ENCODE measurements at regions not wholly inside any gene's neighbourhood (a gene's known extent, or its start where the extent isn't known, plus 50 kb on each side); places are given as distances from the start of the nearest gene placed in this dataset.
"Not testable (repeated sequence)": the region's sequence is repeated elsewhere in the genome, so short reads cannot be mapped to it uniquely, and the experiment has no call there.

DNA sequence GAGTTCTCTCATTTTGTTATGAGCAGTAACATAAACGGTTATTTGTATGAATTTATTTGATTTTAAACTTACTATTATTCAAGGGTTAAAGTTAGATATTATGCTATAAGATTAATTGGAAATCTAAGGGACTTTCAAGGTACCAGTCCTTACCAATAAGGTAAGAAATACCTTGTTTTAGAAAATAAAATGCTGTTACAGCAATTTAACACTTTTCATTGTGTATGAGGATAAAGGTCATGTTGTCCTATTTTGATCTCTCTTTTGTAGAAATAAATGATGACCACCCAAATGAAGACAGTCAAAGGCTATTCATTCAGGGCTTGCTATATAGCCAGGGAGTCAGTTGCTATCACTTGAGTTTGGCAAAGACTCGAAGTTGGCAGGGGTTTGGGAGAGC is 1185.9 kb upstream of the GOT2 start:
- DNase-seq: no peak

DNA sequence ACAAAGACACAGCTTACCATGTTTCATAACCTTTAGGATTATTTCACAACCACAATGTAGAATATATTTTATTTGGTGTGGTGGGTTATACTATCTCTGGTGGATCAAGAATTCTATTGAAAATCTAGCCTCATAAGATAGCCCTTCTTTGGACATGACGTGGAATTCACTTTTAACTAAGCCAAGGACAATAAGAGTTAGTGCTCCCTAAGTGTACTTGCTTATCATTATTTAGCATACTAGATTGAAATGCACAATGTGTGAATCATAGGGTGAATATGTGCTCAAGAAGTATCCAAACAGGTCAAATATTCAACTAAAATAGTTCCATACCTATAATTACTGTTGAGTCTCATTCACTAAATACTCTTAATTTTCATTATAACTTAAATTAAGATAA is 1179.5 kb upstream of the GOT2 start:
- no peak for DNase-seq

DNA sequence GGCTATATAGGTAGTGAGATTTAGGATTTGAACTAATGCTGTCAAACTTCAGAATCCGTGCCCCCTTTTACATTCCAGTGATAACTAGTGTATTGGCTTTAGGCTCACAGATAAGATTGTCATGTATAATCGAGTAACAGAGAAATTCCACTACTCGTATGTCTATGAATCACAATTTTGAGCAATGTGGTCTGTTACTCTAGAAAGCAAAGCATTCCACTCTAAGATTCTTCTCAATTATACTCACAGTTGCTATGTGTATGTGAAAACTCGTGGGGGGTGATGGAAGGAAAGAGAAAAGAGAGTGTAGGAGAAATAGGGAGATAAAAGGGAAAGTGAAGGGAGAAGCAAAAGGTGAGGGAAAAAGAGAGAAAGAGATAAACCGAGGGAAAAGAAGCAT is 1175.1 kb upstream of the GOT2 start:
- no peak for DNase-seq

DNA sequence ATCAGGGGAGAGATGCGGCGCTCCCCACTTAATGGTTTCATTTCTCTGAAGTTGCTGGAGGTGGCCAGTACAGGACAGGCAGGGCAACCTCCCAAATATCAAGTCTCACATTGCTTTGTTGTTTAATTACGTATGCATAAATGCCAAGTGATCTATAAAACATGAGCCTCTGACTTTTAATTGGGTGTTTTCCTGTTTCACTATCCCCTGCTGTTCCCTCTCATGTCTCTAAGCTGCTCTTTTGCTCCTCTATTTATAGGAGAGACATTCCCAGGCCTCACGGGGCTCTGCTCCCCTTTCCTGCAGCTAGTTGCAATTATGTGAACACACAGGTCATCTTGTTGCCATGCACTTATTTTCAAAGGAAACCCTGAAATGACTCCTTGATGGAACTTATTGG is 1173.5 kb upstream of the GOT2 start:
- no peak for DNase-seq

DNA sequence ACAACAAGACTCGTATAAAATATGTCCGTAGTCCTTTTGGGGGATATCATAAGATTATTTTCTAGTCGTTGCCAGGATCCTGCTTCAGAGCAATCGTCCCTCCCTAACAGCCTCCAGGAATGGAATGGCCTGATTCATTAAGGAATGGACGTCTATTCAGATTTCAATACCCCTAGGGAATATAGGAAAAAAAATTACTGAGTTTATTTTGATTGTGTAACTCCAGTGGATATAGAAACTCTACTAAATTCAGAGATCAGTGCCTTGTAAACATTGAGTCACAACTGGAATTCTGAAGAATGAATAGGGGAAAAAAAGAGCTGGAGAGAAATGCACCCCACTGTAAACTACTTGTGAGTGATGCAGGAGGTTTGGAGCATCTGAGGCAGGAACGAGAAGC is 1171.5 kb upstream of the GOT2 start:
- no peak for DNase-seq

DNA sequence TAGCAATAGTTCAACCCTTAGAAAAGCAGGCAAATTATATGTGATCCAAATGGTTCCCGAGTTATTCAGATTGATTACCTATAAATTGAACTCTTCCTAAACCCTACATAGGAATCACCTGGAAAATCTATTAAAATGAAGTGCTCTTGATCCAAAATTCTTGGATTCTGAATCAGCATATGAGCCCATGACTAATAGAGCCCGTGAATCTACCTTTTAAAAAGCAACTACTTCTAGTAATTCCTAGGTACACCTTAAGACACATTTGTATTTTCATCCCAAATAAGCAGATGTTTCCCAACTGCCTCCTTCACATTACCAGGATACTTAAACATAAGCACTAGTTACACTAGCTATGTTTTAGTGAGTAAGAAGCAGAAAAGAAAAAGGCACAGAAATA is 1171.0 kb upstream of the GOT2 start:
- no peak for DNase-seq

DNA sequence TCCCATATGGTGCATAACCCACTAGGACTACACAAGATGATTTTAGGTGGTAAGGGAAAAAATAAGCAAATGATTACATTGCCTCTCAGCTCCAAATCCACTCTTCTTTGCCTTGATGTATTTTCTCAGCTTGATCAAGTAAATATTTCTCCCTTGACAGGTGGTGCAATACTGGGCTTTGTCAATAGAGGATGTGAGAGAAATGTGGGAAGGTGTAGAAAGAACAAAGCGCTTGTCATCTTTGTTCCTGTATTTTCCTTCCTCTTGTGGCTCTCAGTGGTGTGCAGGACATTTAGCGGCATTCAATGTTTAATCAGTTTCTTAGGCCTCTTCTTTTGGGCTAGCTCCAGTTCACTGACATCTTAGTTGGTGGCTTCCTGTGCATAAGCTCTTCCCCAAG is 1165.8 kb upstream of the GOT2 start:
- DNase-seq: no peak

DNA sequence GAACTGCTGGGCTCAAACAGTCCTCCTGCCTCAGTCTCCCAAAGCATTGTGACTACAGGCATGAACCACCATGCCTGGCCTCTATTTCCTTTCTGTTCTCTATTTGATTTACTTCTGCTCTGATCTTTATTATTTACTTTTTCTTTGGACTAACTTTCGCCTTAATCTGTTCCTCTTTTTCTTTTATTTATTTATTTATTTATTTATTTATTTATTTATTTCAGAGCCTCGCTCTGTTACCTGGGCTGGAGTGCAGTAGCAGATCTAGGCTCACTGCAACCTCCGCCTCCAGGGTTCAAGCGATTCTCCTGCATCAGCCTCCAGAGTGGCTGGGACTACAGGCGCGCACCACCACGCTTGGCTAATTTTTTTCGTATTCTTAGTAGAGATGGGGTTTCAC is 1158.3 kb upstream of the GOT2 start:
- DNase-seq: no peak

DNA sequence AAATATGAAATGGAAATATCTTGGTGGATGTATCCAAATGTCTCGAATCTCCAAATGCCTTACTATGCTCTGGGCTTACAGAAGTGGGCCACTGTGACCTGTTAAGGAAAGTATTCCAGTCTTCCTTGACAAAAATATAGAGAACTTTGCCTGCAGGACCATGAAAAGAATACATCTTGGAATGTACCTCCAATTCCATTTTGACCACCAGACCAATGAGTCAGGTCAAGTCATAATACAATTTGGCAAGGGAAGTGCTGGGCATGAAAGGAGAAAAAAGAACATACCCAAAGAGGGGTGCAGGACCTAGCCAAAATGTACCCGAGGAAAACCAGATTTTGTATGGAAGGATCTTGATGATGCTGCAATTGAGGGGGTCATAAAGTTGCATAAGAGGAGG is 1153.7 kb upstream of the GOT2 start:
- no peak for DNase-seq

DNA sequence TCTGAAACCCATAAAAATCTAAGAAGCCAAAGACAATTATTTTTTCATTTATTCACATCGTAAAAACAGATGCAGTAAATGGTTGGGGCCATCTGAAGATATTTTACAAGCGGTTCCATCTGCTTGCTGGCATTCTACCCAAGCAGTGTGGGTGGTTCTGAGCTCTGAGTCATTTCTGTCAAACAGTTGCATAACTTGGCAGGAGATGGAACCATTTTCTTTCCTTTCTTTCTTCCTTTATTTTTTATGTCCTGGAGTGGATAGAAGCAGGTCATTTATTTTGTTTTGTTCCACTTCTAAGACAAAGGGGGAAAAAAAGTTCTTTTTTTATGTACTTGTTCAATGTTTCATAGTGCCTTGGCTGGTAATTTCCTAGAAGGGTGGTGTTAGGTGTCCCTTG is 1151.9 kb upstream of the GOT2 start:
- DNase-seq: no peak

DNA sequence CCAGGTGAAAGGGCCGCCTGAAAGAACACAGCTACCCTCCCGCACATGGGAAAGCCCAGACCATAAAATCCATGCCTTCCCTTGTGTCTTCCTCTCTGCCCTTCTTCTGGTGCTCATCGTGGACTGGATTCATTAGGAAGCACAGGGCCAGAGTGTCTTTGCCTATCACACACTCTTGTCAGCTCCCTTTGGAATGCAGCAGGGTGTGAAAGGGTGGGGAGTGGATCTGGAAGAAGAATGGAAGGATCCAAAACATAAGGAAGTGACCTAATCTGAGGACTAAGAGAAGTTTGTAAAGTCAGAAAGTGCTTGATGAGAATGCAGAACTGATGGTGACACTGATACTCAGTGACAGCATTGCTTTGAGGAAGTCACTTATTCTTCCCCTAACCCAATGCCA is 1147.3 kb upstream of the GOT2 start:
- no peak for DNase-seq

DNA sequence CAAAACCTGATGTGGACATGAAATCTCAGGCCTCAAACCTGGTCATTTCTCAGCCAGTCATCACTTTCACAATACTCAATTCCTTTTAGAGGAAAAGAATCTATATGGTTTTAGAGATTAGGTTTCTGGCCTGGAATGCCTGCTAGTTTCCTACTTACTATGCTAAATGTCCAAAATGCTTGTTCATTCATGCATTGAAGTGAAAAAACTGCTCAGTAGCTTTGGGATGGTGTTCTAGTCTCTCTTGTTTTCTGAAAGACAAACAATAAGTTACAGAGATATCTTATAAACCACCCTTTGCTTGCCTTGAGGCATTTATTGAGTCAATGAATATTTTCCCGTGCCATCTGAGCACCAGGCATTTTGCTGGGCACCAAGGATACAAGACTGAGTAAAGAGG is 1146.5 kb upstream of the GOT2 start:
- no peak for DNase-seq

DNA sequence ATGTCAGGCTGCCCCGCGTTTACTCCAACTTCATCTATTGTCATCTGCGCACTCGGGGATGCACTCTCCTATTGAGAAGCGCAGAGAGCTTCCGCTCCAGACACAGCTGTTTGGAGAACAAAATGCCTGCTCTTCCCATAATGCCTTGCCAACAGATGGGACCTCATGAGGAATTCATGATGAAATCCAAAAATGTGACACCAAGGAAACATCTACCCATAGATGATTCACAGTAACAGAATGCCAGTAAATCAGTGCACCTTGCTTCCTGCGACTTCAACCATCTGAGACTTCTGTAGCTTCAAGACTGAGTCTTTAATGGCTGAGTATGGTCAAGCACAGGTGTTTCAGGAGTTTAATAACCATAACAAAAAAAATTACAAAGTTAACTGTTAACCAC is 1144.9 kb upstream of the GOT2 start:
- no peak for DNase-seq

DNA sequence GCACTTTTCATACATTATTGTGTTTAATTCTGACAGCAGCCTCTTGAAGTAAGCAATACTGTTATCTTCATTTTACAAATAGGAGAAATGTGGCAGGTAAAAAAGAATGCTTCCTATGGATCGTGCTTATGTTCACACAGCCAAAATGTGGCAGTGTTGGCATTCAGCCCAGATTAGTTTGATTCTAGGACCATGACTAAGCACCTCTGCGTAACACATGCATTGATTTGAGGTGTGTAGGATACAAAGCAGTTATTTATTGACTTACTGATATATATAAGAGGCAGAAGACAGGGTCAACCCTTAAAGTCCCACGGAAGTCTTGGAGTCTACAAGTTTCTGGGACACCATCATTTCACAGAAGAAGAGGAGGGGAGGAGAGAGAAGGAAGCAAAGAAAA is 1144.4 kb upstream of the GOT2 start:
- DNase-seq: no peak

DNA sequence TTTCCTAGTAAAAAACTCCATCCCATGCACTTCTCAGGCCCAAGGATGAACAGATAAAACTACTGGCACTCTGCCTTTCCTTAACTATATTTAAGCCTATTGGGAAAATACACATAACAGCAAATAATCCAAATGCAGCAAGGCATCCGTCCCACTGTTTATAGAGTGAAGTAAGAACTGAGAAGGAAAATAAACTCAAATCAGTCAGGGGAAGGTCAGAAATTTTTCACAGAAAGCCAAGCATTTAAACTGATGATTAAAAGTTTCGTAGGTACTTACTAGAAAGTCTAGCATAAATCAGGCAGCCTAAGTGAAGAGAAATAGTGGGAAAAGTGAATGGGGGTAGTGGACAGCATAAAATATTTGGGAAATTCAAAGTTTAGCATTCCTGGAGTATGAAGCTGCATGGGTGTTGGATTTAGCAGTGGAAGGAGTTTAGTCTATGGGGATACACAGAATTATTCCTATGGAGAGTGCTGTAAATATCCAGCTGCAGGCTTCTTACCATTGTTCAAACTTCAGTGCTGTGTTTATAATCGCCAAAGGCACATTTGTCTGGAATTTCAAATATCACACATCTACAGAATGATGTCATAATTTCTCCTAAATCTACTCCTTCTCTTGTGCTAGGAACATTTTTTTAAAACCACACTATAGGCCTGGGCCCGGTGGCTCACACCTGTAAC is 1131.0 kb upstream of the GOT2 start:
- no peak for DNase-seq

DNA sequence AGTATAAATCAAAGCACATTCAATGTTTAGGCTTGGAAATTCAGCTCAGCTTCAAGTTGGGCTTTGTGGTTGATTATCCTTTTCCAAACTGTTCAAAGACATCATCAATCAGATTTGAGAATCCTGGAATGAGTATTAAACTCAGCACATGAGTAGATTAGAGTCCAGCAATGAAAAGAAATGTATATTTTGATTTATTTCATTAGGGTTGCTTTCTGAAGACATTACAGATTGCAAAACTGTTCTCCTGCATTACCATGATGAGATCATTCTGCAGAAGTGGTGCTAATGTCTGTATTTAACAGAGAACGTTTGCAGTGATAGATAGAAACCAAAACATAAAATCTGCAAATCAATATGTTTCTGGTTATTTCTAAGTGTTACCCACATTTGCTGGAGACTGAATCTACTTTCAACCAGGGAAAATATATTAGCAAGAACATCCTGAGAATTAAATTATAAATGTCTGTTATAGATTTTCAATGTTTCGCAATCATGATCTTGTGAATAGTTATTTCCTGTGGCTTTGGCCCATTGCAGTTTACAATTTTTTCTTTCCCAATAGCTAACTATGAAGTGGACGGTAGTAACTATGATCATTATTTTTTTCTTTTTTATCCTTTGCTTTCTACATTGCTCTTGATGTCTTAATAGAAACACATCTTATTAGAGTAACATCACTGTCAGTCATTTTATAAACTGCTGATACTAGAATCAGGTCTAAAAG is 1125.7 kb upstream of the GOT2 start:
- DNase-seq: no peak

DNA sequence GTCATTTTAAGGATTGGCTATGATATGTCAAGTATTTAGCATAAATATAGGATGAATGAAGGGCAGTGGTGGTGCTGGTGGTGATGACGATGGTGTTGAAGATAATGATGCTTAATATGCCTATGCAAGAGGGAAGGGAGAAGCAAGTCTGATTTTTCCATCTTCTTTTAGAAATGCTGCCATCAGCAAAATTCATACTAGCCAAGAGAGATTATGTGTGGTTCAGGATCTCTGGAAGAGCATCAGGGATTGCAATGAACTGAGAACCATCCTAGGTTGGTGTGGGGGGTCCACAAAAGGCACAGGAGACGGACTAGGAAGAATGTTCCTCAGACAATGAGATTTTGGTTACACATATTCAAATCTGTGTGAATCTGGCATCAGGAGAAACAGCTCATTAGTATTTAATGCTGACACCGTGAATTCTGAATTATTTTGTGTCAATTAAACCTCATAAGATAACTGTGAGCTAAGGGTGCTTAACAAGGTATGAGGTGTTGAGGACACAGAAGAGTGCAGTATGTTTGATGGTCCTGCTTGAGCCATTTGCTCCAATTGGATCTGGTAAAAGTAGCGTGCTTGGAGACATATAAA is 1120.8 kb upstream of the GOT2 start:
- DNase-seq: no peak

DNA sequence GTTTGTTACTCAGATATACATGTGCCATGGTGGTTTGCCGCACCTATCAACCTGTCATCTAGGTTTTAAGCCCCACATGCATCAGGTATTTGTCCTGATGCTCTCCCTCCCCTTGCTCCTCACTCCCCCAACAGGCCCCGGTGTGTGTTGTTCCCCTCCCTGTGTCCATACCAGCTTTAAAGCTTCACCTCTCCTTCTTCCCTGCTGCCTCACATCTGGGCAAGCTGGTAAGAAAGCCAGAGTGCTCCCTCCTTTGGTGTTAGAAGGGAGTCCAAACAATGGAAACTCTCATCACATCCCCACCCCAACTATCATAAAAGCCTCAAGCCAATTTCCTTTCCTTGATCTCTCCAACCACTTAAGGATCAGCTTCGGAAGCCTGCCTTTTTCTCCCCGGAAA is 1115.6 kb upstream of the GOT2 start:
- no peak for DNase-seq

DNA sequence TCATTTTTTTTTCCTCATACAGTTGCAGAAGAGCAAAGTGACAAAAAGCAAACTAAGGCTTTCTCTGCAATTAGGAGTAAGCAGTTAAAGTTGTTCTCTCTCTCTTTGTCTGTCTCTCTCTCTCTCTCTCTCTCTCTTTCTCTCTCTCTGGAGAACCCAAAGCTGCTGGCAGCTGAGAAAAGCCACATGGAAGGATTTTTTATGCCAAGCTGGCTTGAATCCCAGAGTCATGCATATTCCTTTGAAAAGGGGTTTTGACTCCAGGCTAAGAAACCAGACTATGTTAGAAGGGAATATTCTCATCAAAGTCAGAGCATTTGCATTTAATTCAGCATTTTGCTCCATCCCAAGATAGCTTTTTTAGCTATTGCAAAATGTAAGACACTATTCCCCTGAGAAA is 1114.2 kb upstream of the GOT2 start:
- no peak for DNase-seq

DNA sequence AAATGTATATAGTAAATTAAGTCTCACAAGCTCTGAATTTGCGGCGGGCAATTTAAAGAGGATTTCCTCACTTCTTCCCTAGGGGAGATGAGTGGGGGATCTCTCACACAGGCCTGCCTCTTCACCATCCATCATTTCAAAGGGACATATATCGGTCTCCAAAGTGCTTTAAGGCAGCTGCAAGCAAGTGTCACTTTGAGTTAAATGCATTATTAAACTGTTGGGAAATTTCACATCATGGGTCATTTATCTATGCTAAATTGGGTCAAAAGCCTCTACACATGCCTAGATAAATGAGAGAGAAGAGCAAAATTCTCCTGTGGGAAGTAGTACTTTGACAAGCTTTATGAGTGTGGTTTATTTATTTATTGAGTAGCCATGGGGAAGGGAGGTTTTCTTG is 1106.1 kb upstream of the GOT2 start:
- no peak for DNase-seq

DNA sequence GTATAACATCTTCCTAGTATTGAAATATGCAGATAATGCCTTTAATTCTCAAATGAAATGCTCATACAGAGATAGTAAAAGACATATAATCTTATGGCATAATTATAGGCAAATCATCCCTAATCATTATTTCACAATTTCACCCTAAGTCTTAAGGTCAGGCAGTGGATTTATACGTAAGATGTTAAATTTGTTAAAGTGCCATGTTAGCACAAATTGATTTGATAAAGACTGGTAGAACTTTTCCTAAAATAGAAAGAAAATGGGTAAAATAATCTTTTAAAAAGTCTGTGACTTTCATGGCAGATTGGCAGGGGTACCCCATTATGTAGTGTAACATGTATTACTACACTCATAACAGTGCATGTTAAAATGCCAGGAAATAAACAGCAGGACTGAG is 1092.7 kb upstream of the GOT2 start:
- no peak for DNase-seq

DNA sequence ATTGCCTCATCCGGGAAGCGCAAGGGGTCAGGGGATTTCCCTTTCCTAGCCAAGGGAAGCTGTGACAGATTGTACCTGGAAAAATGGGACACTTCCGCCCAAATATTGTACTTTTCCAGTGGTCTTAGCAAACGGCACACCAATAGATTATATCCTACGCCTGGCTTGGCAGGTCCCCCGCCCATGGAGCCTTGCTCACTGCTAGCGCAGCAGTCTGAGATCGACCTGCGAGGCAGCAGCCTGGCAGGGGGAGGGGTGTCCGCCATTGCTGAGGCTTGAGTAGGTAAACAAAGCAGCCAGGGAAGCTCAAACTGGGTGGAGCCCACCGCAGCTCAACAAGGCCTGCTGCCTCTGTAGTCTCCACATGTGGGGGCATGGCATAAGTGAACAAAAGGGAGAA is 1075.4 kb upstream of the GOT2 start:
- DNase-seq: not testable (repeated sequence)

DNA sequence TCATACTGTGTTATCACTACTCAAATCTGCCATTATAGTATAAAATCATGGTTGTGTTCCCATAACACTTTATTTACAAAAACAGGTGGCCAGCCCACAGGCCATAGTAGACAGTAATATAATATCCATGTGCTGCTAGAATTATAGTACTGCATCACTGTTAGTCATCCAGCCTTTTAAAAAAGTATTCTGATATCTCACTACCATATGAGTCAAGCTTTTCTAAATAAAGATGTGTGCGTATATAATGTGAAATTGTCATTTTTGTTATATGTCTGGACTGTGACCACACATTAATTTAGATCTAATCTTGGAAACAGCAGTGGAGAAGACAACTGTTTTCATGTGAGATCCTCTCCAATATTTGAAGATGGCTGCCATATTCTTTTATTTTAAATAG is 1049.1 kb upstream of the GOT2 start:
- DNase-seq: no peak

DNA sequence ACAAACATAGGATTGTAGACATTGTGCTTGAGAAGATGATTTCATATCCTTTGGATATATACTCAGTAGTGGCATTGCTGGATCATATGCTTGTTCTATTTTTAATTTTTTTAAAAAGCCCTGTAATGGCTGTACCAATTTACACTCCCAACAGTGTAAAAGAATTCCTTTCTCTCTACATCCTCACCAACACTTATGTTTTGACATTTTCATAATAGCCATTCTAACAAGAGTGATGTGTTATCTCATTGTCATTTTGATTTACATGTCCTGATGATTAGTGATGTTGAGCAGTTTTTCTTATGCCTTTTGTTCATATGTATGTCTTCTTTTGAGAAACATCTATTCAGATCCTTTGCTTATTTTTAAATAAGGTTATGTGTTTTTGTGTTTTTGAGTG is 1039.2 kb upstream of the GOT2 start:
- DNase-seq: no peak

DNA sequence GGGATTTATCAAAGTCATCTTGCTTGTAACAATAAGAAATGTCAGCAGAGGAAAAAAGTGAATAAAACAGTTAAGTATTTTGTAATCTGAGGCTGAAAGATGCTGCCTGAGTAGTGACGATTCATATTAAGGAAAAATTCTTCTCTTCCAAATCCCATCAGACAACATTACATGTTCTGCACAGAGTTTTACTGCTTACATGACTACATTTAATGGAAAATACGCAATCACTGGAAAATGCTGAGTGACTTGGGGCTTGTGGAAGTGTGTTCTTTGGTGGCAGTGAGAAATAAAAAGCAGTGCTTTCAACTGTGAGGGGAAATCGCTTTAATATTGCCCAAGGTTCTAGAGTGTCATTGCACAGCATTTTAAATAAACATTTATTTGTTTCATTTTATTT is 1025.2 kb upstream of the GOT2 start:
- DNase-seq: no peak
